HG03108 (cell line): ENCODE measurements at regions not wholly inside any gene's neighbourhood (a gene's known extent, or its start where the extent isn't known, plus 50 kb on each side); places are given as distances from the start of the nearest gene placed in this dataset.

Source experiments
- ATAC-seq: cut with Tn5 transposase; IDR thresholded peaks from one replicate; pipeline ENCODE4 v1.9.1; 2021; ENCODE audit warnings: moderate library complexity; ENCODE audit not compliant: unreplicated experiment

GRCh38 chr1:90210633-90211491, 216.0 kb downstream of the ZNF326 start:
- no peak for ATAC-seq

- no peak for ATAC-seq
These were observed 214.0 kb downstream of the ZNF326 start for GRCh38 chr1:90208949-90209348.

GRCh38 chr1:90206260-90206659, 211.3 kb downstream of the ZNF326 start:
- ATAC-seq = no peak

- ATAC-seq = no peak
These were observed 209.9 kb downstream of the ZNF326 start for GRCh38 chr1:90204780-90205179.

GRCh38 chr1:90204023-90204590, 209.2 kb downstream of the ZNF326 start:
- ATAC-seq = no peak

- ATAC-seq = no peak
These were observed 206.8 kb downstream of the ZNF326 start for GRCh38 chr1:90201467-90202358.

GRCh38 chr1:90200646-90201205, 205.8 kb downstream of the ZNF326 start:
- no peak for ATAC-seq

GRCh38 chr1:90198616-90199332, 203.9 kb downstream of the ZNF326 start:
- no peak for ATAC-seq

GRCh38 chr1:90193116-90193515, 198.2 kb downstream of the ZNF326 start:
- no peak for ATAC-seq

GRCh38 chr1:90192408-90192807, 197.5 kb downstream of the ZNF326 start:
- ATAC-seq = no peak

- ATAC-seq = no peak
These were observed 195.6 kb downstream of the ZNF326 start for GRCh38 chr1:90190523-90190922.

GRCh38 chr1:90189889-90190288, 195.0 kb downstream of the ZNF326 start:
- ATAC-seq = no peak

- ATAC-seq = no peak
These were observed 192.3 kb downstream of the ZNF326 start for GRCh38 chr1:90187323-90187585.

- ATAC-seq = no peak
These were observed 191.8 kb downstream of the ZNF326 start for GRCh38 chr1:90186506-90187322.

GRCh38 chr1:90176530-90176929, 181.6 kb downstream of the ZNF326 start:
- ATAC-seq = no peak

- no peak for ATAC-seq
These were observed 180.7 kb downstream of the ZNF326 start for GRCh38 chr1:90175490-90176167.

- ATAC-seq = no peak
These were observed 179.3 kb downstream of the ZNF326 start for GRCh38 chr1:90174246-90174645.

- no peak for ATAC-seq
These were observed 167.3 kb downstream of the ZNF326 start for GRCh38 chr1:90162216-90162615.

- no peak for ATAC-seq
These were observed 166.7 kb downstream of the ZNF326 start for GRCh38 chr1:90161625-90162024.
